ENCODE measurements at regions not wholly inside any gene's neighbourhood (a gene's known extent, or its start where the extent isn't known, plus 50 kb on each side); places are given as distances from the start of the nearest gene placed in this dataset.

GRCh38 chr6:6411115-6411514 lies 90.7 kb upstream of the F13A1 start:
- TF ChIP-seq CTCF (IDR thresholded peaks at IDR 0.05) (no peak), JUND (IDR thresholded peaks at IDR 0.05) (no peak), TEAD4 (IDR thresholded peaks at IDR 0.05; ENCODE audit: borderline replicate concordance, insufficient read depth) (no peak), POLR2AphosphoS5 (IDR thresholded peaks at IDR 0.05; ENCODE audit: low read depth, low read length) (no peak), FOXM1 (IDR thresholded peaks at IDR 0.05; ENCODE audit: low read depth) (no peak), MAX (IDR thresholded peaks at IDR 0.05; ENCODE audit: low read depth) (no peak), EZH2phosphoT487 (IDR thresholded peaks at IDR 0.05; ENCODE audit: borderline replicate concordance, low read depth) (no peak), GABPA (IDR thresholded peaks at IDR 0.05; ENCODE audit: low read depth) (no peak), ELF1 (IDR thresholded peaks at IDR 0.05) (no peak), TAF1 (IDR thresholded peaks at IDR 0.05; ENCODE audit: borderline replicate concordance, low read depth, low read length) (no peak), REST (IDR thresholded peaks at IDR 0.05; ENCODE audit: low read depth, low read length) (no peak), SIN3A (IDR thresholded peaks at IDR 0.05; ENCODE audit: borderline replicate concordance, low read depth, low read length) (no peak)

All from SK-N-SH (cell line).